Inflammatory macrophage (primary cell): ENCODE measurements at regions not wholly inside any gene's neighbourhood (a gene's known extent, or its start where the extent isn't known, plus 50 kb on each side); places are given as distances from the start of the nearest gene placed in this dataset.
"Not testable (repeated sequence)": the region's sequence is repeated elsewhere in the genome, so short reads cannot be mapped to it uniquely, and the experiment has no call there.

Experiments used
- DNase-seq, 2 donors: peaks; one replicate each; pipeline ENCODE4 v3.0.0-alpha.2; 2020 to 2022

DNA sequence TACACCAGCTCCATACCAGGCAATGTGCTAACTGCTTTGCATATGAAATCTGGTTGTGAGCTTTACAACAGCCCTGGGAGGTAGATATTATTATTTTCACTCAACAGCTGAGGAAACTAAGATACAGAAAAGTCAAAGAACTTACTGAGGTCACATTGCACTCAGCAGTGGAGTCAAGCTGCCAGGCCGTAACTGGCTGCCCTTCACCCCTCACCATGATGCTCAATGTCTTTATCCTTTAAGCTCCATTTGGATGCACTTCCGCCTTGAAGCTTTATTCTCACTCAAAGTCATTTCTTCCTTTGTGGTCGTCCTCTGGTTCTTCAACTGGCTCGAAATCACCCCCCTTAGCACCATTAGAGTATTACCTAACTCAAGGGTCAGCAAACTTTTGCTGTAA lies 81.7 kb upstream of the RALGPS2 start:
- no peak for DNase-seq

DNA sequence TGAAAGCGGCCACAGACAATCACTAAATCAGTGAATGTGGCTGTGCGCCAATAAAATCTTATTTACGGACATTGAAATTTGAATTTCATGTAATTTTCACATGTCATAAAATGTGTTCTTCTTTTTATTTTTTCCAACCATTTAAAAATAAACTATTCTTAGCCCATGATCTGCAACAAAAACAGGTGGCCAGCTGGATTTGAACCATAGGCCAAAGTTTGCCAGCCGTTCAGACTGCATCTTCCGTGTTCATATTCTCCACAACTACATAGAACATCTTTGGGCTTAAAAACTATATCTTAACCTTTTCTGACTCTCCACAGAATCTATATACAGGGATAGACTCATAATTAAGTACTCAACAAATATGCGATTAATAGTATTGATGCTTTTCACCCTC lies 81.2 kb upstream of the RALGPS2 start:
- no peak for DNase-seq

DNA sequence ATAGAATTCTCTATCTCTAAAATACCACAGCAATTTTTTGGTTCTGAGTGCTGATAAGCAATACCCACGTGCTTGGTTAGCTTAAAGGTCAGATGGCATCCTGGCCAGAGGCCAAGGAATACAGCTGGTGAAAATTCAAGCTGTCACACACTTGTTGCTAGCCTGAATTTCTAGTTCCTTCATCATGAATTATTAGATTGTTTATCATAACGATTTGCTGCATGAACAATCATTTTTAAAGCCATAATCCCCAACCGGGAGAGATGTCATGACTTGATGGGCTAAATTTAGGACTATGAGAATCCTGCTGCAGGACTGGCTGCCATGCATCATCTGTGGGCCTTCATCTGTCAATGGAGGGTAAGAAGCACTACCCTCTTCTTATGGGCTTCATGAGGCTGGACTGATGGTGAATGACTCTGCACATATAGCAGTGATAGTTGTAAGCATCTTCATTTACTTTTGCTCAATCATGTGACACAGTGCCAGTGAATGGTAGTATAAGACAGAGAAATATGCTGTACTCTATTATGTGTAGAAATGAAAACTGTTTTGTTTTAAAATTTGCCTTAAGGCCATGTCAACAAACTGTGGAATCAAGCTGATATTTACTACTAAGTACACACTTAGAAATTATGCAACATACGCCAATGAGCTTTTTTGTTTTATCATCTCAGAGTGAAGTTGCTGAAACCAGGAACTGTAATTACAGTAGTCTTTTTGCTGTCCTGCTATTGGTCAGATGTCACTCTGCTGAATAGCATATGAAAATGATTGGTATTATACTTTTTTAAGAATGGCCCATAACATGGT lies 80.5 kb upstream of the RALGPS2 start:
- DNase-seq = no peak

DNA sequence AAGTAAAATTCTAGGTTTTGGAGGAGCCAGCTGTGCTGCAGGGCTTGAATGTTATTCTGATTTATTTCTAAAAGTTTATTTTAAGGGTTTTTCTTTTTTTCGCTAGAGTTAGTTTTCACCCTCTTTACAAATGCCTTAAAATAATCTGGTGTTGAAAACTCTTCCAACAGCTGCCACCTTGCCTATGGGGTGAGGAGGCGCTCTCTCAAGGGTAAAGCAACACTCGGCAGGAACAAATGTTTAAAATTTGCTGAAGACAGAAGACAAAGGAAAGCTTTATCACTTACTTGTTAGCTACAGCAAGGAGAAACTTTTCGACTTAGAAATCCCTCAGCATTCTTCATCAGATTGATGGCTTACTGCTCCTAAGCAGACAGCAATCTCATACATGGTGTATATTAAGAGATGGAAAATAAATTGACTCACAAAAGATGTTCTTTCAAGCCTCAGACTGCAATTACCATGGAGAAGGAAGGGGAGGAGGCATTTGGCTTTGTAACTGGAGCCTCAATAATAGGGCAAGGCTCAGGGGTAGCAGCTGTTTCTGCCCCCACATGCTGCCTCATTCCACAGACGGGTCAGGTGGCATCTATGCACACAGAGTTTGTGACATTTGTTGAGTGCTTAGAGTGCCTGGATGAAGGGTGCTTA lies 79.8 kb upstream of the RALGPS2 start:
- DNase-seq = no peak

DNA sequence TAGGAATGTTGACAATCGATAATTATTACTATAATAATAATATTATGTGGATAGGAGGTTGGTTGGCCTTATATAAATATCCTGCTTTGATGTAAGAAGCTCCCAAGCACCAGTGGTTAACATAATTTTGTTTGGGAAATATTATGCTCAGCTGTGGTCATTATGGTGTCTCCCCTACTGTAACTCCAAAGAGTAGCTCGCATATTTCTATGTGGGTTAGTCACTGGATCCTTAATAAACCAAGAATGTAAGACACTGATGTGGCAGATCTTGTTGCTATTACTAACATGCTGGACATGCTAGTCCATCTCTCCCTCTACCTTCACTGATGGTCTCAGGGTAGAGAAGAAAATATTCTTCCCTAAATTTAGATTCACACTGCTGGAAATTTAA lies 79.2 kb upstream of the RALGPS2 start:
- no peak for DNase-seq

DNA sequence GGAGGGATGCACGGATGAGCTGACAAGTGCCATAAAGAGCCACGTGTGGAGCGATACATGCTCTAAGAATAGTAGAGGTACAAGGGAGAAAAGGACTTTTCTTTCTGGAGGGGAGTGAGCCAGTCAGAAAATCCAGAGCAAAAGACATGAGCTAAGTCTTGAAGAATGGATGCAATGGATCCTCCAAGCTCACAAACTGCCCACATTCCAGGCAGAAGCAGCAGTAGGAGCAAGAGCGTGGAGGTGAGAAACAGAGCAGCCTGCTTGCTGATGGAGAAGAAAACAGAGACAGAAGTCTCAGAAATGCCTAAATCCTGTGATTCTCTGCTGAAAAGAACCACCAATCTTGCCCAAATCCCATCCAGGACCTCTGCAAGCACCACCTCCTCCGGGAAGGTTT lies 78.2 kb upstream of the RALGPS2 start:
- DNase-seq = no peak

DNA sequence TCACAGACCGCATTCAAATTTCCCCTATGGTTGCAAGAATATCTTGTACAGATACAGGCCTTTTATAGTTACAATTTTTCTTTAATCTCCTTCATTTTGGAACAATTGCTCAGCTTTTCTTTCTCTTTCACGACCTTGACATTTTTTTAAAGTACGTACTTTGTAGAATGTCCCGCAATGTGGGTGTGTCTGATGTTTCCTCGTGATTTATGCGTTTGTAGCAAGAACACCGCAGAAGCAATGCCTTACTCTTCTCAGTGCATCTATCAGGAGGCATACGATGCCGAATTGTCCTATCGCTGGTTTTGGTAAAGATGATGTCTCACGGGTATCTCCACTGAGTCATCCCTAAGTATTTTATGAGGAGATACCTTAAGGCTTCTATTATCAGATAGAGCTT lies 76.9 kb upstream of the RALGPS2 start:
- no peak for DNase-seq

DNA sequence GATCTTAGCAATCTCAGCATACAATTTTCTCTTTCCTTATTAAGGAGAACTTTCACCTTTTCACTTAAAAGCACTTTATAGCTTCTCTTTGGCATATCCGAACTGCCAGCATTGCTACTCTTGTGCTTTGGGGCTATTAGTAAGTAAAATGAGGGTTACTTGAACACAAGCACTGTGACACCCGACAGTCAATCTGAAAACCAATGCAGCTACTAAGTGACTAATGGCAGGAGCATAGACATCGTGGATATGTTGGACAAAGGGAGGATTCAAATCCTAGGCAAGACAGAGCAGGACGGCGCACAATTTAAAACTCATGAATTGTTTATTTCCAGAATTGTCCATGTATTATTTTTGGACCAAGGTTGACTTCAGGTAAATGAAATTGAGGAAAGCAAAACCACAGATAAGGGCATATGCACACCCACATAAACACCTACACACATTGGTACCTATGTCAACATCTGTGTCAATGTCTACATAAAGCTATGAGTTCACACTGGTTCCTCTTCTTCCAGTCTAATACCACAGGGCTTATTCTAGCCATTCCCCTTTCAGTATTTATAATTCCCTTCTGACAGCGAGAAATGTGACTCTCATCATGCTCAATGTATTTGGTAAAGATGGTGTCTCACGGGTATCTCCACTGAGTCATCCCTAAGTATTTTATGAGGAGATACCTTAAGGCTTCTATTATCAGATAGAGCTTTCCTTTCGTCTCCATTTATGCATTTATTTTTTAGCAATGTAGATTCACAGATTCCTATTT lies 75.3 kb upstream of the RALGPS2 start:
- DNase-seq = no peak

DNA sequence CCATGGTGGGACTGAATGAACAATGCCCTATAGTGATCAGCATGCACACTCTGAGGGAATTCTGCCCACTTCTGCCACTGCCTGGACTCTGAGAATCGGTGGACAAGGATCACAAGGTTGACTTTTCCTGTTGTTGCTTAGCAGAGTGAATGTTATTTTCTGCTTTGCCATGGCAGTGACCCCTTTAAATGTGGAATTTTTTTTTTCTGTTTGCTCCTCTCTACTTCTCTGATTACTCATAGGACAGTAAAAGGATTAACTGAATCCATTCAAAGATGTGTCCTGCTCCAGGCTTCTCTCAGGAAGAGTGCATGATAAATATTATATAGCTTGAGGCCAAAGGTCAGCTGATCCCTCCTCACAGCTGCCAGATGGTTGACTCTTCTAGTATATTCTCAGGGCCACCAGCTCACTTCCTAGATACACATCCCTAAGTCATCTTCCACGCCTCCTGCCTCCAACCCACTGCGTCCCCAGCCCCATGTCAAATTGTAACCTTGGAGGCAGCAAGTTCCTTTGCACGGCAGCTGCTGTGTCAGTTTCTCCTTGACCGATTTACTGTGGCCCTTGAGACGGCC lies 74.0 kb upstream of the RALGPS2 start:
- no peak for DNase-seq

DNA sequence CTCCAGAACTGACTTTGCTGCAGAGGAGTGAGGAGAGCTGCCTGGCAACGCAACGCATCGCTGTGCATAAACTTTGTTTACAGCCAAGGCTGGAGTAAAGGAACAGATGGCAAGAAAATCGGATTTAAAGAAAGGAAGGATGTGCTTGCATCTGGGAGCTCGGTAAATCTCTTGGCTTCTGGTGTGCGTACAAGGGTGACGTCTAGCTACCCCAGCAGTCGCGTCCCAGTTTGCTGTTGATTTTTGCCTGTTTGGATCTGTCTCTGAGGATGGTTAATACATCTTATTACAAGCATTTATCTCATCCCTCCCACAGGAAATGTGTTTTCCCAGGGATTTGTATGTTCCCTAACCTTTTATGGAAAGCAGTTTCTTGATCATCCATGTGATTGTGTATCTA lies 73.3 kb upstream of the RALGPS2 start:
- no peak for DNase-seq

DNA sequence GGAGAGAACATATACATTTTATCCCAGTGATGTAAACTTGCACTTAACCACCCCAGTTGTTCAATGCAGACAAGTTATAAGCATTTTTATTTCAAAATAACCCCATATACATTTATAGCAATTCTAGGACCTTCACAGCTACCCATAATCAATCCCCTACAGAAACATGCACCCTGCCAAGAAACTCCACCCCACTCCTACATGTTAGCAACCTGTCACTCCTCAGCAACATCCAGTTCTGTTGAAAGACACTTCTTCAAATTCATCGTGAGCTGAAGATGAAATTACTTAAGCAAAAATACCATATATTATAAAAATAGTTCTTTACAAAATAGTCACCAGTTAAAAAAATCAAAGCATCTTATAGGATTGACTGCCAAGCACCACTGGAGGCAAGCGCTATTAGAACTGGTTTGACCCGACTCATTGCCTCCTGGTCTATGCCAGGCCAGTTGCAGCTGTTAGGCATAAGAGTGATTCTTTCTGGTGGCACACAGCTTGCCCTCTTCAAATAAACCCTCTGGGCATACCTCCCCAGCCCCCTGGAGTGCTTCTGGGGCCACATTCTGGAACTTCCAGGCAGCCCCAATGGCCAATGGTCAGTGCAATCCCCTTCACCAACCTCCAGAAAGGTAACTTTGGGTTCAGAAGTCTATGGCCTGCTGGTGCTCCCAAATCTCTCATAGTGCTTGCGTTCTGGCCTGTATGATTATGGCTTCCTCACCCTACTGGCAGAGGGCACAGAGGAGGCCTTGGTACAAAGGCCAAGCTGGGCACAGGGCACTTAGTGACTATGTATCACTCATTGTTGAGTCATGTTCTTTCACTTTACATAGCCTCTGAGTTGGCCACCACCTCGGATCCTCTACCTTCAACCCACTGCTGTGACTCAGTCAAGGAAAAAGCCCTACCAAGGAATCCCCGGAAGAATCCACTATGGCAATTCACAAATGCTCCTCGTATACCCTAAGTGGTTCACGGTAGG lies 72.2 kb upstream of the RALGPS2 start:
- no peak for DNase-seq

DNA sequence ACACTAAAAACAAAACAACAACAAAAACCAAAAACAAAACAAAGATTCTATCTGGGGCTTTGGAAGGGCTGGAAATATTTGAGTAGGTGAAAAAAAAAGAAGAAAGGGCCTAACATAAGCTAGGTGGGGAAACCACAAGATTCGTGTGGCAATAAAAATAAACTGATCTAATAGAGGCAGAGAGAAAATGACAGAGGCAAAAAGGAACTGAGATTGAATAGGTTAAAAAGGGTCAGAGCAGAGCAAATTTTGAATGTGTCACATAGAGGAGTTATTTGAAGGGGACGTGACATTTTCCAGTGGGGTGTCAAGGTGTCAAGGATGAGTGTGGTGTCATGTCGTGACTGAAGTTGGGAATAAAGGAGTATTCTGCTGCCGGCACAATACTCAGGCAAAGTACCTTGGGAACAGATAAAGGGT lies 65.2 kb upstream of the RALGPS2 start:
- DNase-seq = no peak

DNA sequence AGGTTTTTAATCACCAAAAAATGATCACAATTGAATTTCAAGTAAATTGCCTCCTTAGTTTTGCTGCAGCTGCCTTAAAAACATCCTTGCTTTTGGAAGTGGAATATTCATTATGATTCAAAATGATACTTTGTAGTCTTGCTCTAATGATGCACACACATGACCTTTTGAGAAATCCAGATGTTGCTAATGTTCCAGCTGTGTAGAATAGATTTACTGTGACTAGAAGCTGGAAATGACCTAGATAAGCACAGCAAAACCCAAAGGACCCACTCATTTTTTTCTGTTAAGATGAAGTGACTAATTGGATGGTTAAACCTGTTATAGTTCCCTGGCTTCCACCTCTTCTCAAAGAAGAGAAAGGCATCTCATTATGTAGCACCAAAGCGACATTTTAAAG lies 64.6 kb upstream of the RALGPS2 start:
- DNase-seq = no peak

DNA sequence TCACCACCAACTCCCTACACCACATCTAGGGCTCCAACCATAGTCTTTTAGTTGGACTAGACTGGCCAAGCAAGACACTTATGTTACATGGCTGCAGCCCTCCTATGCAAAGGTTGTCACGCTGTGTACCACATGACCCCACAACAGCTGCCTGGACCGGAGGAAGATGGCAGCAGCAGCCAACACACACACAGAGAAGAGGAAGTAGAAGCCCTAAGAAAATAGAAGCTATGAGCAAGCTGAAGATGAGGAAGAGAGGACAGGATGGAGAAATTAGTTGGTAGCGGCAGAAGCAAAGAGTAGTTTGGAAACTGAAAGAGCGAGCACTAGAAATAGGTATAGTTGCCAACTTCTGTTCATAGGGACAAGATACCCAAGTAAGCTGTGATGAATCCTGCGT lies 60.8 kb upstream of the RALGPS2 start:
- peak; percentile 29 to 52 for DNase-seq

DNA sequence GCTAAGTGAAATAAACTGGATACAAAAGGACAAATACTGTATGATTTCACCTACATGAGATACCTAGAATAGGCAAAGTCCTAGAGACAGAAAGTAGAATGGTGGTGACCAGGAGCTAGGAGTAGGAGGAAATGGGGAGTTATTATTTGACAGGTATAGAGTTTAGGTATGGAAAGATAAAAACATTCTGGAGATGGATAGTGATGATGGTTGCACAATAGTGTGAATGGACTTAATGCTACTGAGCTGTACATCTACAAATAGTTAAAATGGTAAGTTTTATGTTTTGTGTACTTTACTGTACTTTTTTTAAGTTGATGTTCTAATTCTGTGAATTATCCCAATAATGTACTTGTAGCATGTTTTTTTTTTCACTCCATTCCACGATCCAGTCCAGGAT lies 59.5 kb upstream of the RALGPS2 start:
- no peak for DNase-seq

DNA sequence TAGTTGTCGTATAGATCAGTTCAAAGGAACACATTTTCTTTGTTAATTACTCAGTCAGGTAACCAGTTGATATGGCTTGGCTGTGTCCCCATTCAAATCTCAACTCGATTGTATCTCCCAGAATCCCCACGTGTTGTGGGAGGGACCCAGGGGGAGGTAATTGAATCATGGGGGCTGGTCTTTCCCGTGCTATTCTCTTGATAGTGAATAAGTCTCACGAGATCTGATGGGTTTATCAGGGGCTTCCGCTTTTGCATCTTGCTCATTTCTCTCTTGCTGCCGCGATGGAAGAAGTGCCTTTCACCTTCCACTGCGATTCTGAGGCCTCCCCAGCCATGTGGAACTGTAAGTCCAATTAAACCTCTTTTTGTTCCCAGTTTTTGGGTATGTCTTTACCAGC lies 58.2 kb upstream of the RALGPS2 start:
- DNase-seq = not testable (repeated sequence)

DNA sequence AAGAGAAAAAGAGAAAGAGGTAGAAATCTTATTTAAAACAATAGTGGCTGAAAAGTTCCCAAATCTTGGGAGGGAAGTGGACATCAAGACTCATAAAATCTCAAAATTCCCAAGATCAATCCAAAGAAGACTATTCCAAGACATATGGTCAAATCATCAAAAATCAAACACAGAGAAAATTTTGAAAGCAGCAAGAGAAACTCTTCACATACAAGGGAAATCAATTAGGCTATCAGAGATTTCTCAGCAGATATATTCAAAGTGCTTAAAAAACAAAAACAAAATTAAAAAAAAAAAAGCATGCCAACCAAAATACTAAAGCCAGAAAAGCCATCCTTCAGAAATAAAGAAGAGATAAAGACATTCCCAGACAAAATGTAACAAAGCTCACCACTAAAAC lies 52.6 kb upstream of the RALGPS2 start:
- no peak for DNase-seq

DNA sequence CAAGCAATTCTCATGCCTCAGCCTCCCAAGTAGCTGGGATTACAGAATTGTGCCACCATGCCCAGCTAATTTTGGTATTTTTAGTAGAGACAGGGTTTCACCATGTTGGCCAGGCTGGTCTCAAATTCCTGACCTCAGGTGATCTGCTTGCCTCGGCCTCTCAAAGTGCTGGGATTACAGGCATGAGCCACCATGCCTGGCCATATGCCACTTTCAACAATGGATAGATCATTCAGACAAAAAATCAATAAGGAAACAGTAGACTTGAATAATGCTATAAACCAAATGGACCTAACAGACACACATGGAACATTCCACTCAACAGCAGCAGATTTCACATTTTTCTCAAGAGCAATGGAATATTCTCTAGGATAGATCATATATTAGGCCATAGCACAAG lies 50.5 kb upstream of the RALGPS2 start:
- not testable (repeated sequence) for DNase-seq
